ENCODE measurements at regions not wholly inside any gene's neighbourhood (a gene's known extent, or its start where the extent isn't known, plus 50 kb on each side); places are given as distances from the start of the nearest gene placed in this dataset.

DNA sequence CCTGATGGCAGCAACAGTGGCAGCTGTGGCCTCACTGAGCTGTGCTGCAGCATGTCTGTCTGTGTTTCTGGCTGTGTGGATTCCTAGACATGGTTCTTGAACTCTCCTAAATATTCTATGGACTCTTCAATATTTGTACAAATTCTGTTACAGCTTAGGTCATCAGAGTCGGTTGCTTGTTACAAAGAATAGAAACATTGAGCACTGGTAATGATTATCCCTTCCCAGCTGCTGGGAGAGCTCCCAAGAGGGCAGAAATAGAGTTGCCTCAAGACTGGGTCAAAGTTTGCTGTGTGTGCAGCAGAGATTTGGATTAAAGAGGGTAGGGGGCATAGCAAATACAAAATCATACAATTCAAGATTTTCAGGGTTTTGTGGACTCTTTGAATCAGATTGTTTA is 337.1 kb upstream of the AKR1E2 start:
- TF ChIP-seq, protein P1, sequence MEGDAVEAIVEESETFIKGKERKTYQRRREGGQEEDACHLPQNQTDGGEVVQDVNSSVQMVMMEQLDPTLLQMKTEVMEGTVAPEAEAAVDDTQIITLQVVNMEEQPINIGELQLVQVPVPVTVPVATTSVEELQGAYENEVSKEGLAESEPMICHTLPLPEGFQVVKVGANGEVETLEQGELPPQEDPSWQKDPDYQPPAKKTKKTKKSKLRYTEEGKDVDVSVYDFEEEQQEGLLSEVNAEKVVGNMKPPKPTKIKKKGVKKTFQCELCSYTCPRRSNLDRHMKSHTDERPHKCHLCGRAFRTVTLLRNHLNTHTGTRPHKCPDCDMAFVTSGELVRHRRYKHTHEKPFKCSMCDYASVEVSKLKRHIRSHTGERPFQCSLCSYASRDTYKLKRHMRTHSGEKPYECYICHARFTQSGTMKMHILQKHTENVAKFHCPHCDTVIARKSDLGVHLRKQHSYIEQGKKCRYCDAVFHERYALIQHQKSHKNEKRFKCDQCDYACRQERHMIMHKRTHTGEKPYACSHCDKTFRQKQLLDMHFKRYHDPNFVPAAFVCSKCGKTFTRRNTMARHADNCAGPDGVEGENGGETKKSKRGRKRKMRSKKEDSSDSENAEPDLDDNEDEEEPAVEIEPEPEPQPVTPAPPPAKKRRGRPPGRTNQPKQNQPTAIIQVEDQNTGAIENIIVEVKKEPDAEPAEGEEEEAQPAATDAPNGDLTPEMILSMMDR (IDR thresholded peaks at IDR 0.05; ENCODE audit: borderline replicate concordance, extremely low read depth, low read length, poor library complexity, severe bottlenecking) = no peak
- no peak for TF ChIP-seq EZH2 (IDR thresholded peaks at IDR 0.05; ENCODE audit: borderline replicate concordance, low read depth, low read length, severe bottlenecking)

Measured in DND-41 (cell line).